ENCODE measurements at regions not wholly inside any gene's neighbourhood (a gene's known extent, or its start where the extent isn't known, plus 50 kb on each side); places are given as distances from the start of the nearest gene placed in this dataset.
"Not testable (repeated sequence)": the region's sequence is repeated elsewhere in the genome, so short reads cannot be mapped to it uniquely, and the experiment has no call there.

- DNase-seq = no peak
Observed at GRCh38 chr12:105590571-105590970, 260.1 kb downstream of the C12orf75 start.

- no peak for DNase-seq
Observed at GRCh38 chr12:105595440-105595839, 264.9 kb downstream of the C12orf75 start.

DNA sequence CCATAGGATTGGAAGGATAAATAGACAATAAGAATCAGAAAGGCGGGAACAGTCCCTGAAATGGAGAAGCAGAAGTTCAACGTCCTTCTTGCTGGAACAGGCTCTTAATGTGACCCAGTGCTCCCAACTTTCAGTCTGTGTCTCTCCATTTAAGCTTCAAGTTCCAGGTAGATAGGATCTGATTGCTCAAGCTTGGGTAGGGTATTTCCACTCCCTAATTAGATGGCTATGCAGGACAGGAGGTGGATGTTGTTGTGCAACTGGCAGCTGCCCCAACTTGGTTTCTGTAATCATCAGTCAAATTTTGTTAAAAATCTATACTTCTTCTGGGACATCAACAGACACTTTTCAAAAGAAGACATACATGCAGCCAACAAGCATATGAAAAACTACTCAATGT lies 266.2 kb downstream of the C12orf75 start:
- DNase-seq = no peak

- DNase-seq = no peak
Observed at GRCh38 chr12:105598031-105598430, 267.5 kb downstream of the C12orf75 start.

DNA sequence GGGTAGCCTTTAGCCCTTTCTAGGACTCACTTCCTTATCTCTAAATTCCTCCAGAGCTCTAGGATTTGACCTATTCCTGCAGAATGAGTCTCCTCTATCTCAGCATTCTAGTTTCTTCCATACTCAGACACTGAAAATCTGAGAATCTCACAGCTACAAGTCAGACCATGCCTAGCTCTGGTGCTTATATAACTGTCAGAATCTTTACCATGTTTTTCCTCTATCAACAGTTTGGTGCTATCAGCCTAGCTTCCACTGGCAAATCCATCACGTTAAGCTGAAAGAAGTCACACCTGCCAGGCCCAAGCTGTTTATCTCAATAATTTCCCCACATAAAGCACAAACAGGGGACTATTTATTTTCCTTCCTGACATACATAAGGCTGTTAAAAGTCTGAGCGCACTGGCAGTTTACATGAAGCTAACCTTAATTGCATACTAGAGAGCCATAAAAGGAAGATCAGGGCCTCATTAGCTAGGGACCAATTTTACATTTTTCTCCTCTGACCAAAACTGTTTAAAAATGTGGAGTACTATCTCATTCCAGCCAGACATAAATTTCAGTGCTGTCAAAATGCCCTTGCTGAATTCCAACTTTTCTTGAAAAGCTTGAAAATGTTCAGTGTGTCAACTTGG lies 270.5 kb downstream of the C12orf75 start:
- no peak for DNase-seq

DNA sequence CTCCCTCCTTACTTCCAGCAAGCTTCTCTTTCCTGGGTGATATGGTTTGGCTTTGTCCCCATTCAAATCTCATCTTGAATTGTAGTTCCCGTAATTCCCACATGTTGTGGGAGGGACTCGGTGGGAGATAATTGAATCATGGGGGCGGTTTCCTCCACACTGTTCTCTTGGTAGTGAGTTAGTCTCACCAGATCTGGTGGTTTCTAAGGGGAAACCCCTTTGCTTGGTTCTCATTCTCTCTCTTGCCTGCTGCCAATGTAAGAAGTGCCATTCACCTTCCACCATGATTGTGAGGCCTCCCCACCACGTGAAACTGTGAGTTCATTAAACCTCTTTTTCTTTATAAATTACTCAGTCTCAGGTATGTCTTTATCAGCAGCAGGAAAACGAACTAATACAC lies 271.8 kb downstream of the C12orf75 start:
- DNase-seq = not testable (repeated sequence)

- not testable (repeated sequence) for DNase-seq
Observed at GRCh38 chr12:105604281-105604680, 273.8 kb downstream of the C12orf75 start.

- DNase-seq = not testable (repeated sequence)
Observed at GRCh38 chr12:105606613-105607012, 276.1 kb downstream of the C12orf75 start.

DNA sequence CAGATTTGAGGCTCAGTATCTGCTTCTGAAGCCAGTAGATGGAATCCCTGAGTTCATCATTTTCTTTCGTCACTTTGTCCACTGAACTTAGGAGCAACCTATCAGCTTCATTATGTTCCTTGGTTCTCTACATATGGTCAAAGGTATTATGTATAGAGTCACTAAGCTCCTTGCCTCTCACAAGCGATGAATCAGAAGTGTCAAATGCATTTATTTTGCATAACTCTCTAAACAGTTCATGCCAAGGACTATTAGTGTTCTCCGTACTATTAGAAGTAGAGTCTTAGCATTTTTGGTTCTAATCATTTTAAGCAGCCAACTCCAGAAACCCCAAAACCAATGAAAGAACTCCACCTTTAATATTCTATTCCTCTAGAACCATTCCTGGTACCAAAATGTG lies 278.5 kb downstream of the C12orf75 start:
- not testable (repeated sequence) for DNase-seq

DNA sequence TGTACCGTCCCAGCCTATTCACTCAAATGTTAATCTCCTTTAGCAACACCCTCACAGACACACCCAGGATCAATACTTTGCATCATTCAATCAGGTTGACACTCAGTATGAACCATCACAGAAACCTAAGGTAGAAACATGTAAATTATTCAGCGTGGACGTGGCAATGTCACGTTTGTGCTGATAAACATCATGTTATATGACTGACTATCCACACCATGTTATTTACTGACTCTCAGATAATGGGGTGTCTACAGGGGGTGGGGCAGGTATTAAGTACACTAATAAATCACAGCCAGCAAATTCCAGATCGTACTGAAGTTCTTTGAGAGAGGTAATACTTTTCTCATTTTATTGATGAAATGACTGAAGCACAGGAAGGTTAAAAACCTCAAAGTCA lies 280.0 kb downstream of the C12orf75 start:
- DNase-seq = no peak

GRCh38 chr12:105611340-105611739 lies 280.8 kb downstream of the C12orf75 start:
- DNase-seq = no peak

DNA sequence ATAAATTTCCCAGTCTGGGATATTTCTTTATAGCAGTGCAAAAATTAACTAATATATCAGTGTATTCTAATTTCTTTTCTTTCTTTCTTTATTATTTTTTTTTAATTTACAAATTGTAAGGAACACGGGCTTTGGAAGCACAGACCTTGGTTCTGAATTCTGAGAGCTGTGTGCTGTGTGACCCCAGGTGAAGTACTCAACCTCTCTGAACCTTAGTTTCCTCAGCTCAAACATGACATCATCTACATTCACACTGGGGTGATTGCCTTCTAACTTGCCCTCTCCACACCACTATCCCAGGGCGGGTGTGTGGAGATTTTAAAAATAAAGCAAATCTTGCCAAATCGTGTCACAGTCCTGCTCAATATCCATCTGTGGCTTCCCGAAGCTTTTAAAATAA lies 282.8 kb downstream of the C12orf75 start:
- no peak for DNase-seq

- no peak for DNase-seq
Observed at GRCh38 chr12:105613887-105614286, 283.4 kb downstream of the C12orf75 start.

- no peak for DNase-seq
Observed at GRCh38 chr12:105616971-105617540, 286.6 kb downstream of the C12orf75 start.

DNA sequence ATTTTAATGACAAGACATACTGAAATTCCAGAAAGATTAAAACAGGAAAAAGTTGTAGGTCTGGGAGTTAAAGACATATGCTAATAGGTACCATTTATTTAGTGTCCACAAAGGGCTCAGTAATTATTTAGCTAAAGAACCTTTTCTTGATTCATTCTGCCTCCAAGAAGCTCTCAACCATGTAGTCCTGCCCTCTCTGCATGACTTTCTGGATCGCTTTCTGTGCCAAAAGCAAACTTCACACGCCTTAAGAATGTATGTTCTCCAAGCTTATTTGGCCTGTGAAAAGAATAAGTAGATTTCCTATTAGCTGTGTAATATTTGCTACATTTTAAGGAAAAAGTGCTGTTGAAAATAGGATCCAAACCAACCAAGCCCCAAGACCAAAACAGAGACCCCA lies 291.7 kb downstream of the C12orf75 start:
- no peak for DNase-seq

GRCh38 chr12:105622846-105623736 lies 292.6 kb downstream of the C12orf75 start:
- no peak for DNase-seq

DNA sequence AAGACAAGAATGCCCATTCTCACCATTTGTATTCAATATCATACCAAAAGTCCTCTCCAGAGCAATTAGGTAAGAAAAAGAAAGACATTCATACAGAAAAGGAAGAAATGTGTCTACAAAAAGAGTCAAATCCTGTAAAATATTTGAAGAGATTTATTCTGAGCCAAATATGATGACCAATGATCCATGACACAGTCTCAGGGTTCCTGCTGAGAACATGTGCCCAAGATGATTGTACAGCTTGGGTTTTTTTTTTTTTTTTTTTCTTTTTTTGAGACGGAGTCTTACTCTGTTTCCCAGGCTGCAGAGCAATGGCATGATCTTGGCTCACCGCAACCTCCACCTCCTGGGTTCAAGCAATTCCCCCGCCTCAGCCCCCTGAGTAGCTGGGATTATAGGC lies 296.2 kb downstream of the C12orf75 start:
- no peak for DNase-seq

- DNase-seq = no peak
Observed at GRCh38 chr12:105637470-105637869, 307.0 kb downstream of the C12orf75 start.

DNA sequence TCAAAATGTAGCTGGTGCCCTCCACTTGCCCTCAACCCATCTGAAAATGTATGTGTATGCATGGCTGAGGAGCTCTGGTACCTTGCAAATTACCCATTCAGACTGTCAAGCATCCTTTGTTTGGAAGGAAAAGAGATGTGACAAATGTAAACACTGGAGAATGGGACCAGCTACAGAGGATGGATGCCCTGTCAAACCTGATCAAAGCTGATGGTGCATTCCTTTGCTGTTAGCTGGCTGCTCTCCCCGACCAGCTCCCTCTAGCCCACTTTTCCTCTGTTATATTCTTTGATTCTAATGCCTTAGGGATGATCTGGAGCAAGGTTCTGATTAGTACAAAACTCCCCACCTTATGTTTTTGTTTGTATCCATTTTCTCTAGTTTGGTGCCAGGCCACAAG lies 310.3 kb downstream of the C12orf75 start:
- no peak for DNase-seq

DNA sequence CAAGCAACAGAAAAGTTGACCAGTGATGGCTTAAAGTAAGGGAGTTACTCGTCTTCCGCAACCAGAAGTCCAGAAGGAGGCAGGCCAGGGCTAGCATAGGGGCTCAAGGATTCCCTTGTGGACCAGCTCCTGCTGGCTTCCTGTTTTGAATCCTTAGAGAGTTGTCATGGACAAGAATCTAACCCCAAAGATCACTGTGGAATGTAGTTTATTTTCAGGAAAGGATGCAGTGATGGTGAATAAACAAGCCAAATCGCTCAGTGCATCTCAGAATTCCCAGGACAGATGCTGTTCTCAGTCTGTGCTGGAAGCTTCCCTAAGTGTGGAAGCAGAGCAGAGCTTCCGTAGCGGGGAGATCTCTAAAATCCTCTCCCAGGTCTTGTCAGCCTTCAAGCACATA lies 311.3 kb downstream of the C12orf75 start:
- no peak for DNase-seq

- DNase-seq = peak; percentile 40
Observed at GRCh38 chr12:105644770-105645169, 314.3 kb downstream of the C12orf75 start.

DNA sequence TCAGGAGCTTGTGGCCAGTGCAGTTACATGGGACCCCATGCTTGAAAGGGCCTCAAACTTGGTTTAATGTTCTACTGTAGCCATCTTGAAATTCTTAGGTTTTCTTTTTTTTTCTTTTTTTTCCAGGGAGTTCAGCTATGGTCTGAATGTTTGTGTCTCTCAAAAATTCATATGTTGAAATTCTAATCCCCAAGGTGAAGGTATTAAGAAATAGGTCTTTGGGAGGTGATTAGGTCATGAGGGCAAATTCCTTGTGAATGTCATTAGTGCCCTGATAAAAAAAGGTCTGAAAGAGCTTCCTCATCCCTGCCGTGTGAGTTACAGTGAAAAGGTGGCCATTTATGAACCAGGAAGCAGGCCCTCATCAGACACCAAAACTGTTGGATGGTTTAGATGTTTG lies 324.1 kb downstream of the C12orf75 start:
- no peak for DNase-seq

- DNase-seq = no peak
Observed at GRCh38 chr12:105658389-105658788, 327.9 kb downstream of the C12orf75 start.
